ENCODE measurements at regions not wholly inside any gene's neighbourhood (a gene's known extent, or its start where the extent isn't known, plus 50 kb on each side); places are given as distances from the start of the nearest gene placed in this dataset.

- no peaks in the 10 kb centered on the region for H3K27me3 ChIP-seq (ENCODE audit: control insufficient read depth, insufficient read depth, low read length)
- no peaks in the 10 kb centered on the region for H3K9me3 ChIP-seq (replicated peaks; ENCODE audit: low read length)
- H3K4me3 ChIP-seq (ENCODE audit: low read length), result no peak overlapping the region
- H3K36me3 ChIP-seq (ENCODE audit: insufficient read depth, low read length), result no peaks in the 10 kb centered on the region
- no peak overlapping the region for H3K9ac ChIP-seq (ENCODE audit: low read depth, low read length)
- H3K4me2 ChIP-seq (ENCODE audit: low read length), result no peak overlapping the region
- H3K4me1 ChIP-seq (ENCODE audit: control insufficient read depth, insufficient read depth, low read length), result no peaks in the 10 kb centered on the region
These were observed 348.7 kb upstream of the TBL1XR1 start for GRCh38 chr3:177545964-177546363.

DNA sequence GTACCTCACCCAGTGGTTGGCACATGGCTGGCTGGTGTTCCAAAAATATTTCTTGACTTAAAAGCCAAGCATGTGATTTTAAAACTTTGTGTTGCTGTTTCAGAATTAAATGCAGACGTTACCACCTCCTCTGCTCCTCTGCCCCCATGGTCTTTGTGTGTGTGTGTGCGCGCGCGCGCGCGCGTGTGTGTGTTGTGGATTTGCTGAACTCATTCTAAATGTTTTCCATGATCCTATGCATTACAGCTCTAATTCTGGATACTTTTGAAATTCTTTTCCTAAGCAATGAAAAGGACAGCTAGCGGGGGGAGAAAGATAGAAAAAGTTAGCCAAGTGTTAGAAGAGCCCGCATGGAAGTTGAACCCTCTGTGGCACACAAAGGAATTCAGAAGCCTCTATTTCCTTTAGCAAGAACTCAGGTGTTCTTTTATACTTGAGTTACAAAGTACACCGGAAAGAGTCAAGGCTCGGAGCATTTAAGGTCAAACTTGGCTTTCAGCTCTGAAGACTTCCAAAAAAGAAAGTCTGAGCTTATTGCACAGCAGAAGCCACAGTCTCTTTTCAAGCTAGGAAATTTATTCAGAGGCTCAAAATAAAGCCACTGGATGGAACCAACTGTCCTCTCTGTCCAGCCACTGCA lies 350.5 kb upstream of the TBL1XR1 start:
- Histone ChIP-seq H3K4me1 (ENCODE audit: control insufficient read depth, insufficient read depth, low read length) (no peaks in the 10 kb centered on the region), H3K36me3 (ENCODE audit: insufficient read depth, low read length) (no peaks in the 10 kb centered on the region), H3K4me3 (ENCODE audit: low read length) (no peak overlapping the region), H3K9ac (ENCODE audit: low read depth, low read length) (no peak overlapping the region), H3K9me3 (replicated peaks; ENCODE audit: low read length) (no peaks in the 10 kb centered on the region), H3K27me3 (ENCODE audit: control insufficient read depth, insufficient read depth, low read length) (no peaks in the 10 kb centered on the region), H3K4me2 (ENCODE audit: low read length) (no peak overlapping the region)

DNA sequence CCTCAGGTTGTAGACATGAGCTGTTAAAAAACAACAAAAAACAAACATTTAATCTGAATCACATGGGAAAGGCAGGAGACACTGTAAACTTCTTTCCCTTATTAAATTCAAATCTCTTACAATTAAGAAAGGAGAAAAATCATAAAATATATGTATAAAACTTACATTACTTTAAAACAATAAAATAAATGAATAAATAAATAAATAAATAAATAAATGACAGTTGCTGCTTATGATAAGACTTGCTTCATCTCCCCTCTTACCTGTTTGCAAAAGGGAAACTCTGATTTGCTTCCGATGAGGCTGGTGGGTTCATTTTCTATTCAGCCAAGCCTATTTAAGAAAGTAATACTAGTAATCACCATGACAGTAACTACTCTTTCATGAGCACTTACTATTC lies 353.4 kb upstream of the TBL1XR1 start:
- Histone ChIP-seq H3K4me1 (ENCODE audit: control insufficient read depth, insufficient read depth, low read length) (peaks cover 10% of the 10 kb centered on the region), H3K9ac (ENCODE audit: low read depth, low read length) (no peak overlapping the region), H3K4me3 (ENCODE audit: low read length) (no peak overlapping the region), H3K9me3 (replicated peaks; ENCODE audit: low read length) (no peaks in the 10 kb centered on the region), H3K4me2 (ENCODE audit: low read length) (no peak overlapping the region), H3K27me3 (ENCODE audit: control insufficient read depth, insufficient read depth, low read length) (no peaks in the 10 kb centered on the region), H3K36me3 (ENCODE audit: insufficient read depth, low read length) (no peaks in the 10 kb centered on the region)

GRCh38 chr3:177551431-177551836 lies 354.2 kb upstream of the TBL1XR1 start:
- no peaks in the 10 kb centered on the region for H3K9me3 ChIP-seq (replicated peaks; ENCODE audit: low read length)
- no peaks in the 10 kb centered on the region for H3K36me3 ChIP-seq (ENCODE audit: insufficient read depth, low read length)
- H3K4me2 ChIP-seq (ENCODE audit: low read length), result no peak overlapping the region
- no peaks in the 10 kb centered on the region for H3K27me3 ChIP-seq (ENCODE audit: control insufficient read depth, insufficient read depth, low read length)
- no peak overlapping the region for H3K4me3 ChIP-seq (ENCODE audit: low read length)
- peaks cover 10% of the 10 kb centered on the region for H3K4me1 ChIP-seq (ENCODE audit: control insufficient read depth, insufficient read depth, low read length)
- H3K9ac ChIP-seq (ENCODE audit: low read depth, low read length), result no peak overlapping the region

DNA sequence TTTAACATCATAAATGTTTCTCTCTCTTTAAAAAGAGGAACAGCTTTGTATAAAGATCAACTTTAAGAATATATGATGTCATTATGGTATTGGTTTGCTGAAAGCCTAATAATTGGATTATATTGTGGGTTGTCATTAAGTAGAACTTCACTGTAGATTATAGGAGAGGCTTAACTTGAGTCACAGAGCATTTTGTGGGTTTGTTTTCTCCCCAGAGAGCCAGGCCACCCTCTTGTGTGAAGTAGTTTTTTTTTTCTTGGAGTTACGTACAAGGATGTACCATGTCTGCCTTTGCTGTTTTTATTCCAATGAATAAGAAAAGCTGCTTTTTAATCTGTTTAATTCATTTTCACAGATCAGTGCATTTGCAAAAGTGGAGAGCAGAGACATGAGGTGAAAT lies 354.8 kb upstream of the TBL1XR1 start:
- Histone ChIP-seq H3K4me2 (ENCODE audit: low read length) (no peak overlapping the region), H3K4me3 (ENCODE audit: low read length) (no peak overlapping the region), H3K27me3 (ENCODE audit: control insufficient read depth, insufficient read depth, low read length) (no peaks in the 10 kb centered on the region), H3K4me1 (ENCODE audit: control insufficient read depth, insufficient read depth, low read length) (peaks cover 10% of the 10 kb centered on the region), H3K9me3 (replicated peaks; ENCODE audit: low read length) (no peaks in the 10 kb centered on the region), H3K36me3 (ENCODE audit: insufficient read depth, low read length) (no peaks in the 10 kb centered on the region), H3K9ac (ENCODE audit: low read depth, low read length) (no peak overlapping the region)

DNA sequence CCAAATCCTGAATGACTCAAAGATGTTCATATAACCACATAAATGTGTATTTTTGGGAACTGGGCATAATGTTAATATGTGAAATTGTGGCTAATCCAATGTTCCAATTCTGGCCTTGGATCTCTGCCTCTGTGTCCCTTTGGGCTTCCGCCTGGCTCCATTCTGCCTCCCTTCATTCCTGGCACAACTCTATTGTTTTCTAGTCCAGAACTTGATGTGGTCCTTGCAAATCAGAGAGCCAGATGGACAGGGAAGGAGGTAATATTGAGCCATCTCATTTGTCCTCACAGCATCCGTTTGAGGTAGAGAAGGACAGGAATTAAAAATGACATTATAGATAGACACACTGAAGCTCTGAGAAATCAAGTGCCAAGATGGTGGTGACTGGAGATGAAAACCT lies 355.7 kb upstream of the TBL1XR1 start:
- no peak overlapping the region for H3K4me3 ChIP-seq (ENCODE audit: low read length)
- H3K4me1 ChIP-seq (ENCODE audit: control insufficient read depth, insufficient read depth, low read length), result peaks cover 10% of the 10 kb centered on the region
- no peak overlapping the region for H3K4me2 ChIP-seq (ENCODE audit: low read length)
- no peaks in the 10 kb centered on the region for H3K9me3 ChIP-seq (replicated peaks; ENCODE audit: low read length)
- no peaks in the 10 kb centered on the region for H3K27me3 ChIP-seq (ENCODE audit: control insufficient read depth, insufficient read depth, low read length)
- H3K36me3 ChIP-seq (ENCODE audit: insufficient read depth, low read length), result no peaks in the 10 kb centered on the region
- no peak overlapping the region for H3K9ac ChIP-seq (ENCODE audit: low read depth, low read length)

DNA sequence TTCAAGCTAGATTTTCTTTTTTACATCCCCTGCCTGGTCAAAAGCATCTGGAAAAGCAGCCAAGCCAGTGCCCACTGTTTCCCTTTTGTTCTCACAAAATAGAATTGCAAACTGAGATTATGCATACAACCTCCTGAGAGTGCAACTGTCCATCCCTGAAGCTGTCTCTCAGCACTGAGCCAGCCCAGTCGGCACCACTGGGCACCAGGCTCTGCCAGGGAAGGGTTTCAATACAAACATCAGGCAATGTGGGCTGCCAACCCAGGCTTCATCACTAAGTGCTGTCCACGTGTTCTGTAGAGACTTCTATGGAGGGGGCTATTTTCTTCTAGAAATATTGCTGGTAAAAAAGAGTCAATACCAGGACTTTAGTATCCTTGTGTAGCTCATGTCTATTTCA lies 356.3 kb upstream of the TBL1XR1 start:
- Histone ChIP-seq H3K27me3 (ENCODE audit: control insufficient read depth, insufficient read depth, low read length) (no peaks in the 10 kb centered on the region), H3K4me3 (ENCODE audit: low read length) (no peak overlapping the region), H3K36me3 (ENCODE audit: insufficient read depth, low read length) (no peaks in the 10 kb centered on the region), H3K4me2 (ENCODE audit: low read length) (no peak overlapping the region), H3K9ac (ENCODE audit: low read depth, low read length) (no peak overlapping the region), H3K9me3 (replicated peaks; ENCODE audit: low read length) (no peaks in the 10 kb centered on the region), H3K4me1 (ENCODE audit: control insufficient read depth, insufficient read depth, low read length) (peaks cover 10% of the 10 kb centered on the region)

DNA sequence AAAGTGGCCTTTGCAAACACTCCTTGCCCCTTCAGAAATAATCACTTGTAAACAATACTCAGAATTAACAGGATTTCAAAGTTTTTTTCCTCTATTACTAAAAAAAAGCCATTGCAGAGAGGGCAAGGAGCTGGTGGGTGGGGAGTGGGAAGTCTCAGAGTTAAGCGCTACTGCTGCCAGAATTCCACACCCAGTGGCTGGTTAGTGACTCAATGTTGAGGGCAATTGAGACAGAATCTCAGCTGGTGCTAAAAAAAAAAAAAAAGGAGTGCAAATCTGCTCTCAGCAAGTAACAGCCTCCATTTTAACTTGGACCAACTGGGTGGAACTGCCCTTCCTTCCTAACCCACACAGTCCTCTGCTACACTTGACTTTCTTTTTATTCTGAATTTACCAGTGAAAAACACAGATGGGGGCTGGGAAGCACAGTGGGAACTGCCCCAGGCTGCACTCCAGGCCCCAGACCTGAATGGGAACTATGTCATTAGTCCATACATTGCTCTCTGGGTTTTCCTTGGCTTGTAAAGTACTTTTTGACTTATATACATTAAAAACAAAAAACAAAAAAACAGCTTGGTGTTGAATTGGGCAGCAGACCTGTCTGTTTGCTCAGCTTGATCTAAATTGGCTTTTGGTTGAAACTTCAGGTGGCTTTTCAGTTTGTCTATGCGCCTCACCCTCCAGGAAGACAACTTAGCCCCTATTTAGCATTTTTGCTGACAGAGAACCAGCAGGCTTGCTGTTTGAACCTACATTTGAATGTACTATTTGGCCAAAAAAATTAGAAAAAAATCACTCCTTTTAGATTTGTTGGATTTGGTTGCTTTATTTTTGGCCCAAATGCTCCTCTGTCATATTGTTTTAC lies 357.8 kb upstream of the TBL1XR1 start:
- H3K27me3 ChIP-seq (ENCODE audit: control insufficient read depth, insufficient read depth, low read length), result no peaks in the 10 kb centered on the region
- no peak overlapping the region for H3K9ac ChIP-seq (ENCODE audit: low read depth, low read length)

GRCh38 chr3:177557548-177557947 lies 360.3 kb upstream of the TBL1XR1 start:
- Histone ChIP-seq H3K36me3 (ENCODE audit: insufficient read depth, low read length) (no peaks in the 10 kb centered on the region), H3K27me3 (ENCODE audit: control insufficient read depth, insufficient read depth, low read length) (no peaks in the 10 kb centered on the region), H3K4me1 (ENCODE audit: control insufficient read depth, insufficient read depth, low read length) (peaks cover 10% of the 10 kb centered on the region), H3K4me2 (ENCODE audit: low read length) (no peak overlapping the region), H3K4me3 (ENCODE audit: low read length) (no peak overlapping the region), H3K9me3 (replicated peaks; ENCODE audit: low read length) (no peaks in the 10 kb centered on the region), H3K9ac (ENCODE audit: low read depth, low read length) (no peak overlapping the region)

More for the DNA sequence above, 357.8 kb upstream of the TBL1XR1 start:
- Histone ChIP-seq H3K4me1 (ENCODE audit: control insufficient read depth, insufficient read depth, low read length) (peaks cover 10% of the 10 kb centered on the region), H3K9me3 (replicated peaks; ENCODE audit: low read length) (no peaks in the 10 kb centered on the region), H3K4me2 (ENCODE audit: low read length) (no peak overlapping the region), H3K4me3 (ENCODE audit: low read length) (no peak overlapping the region), H3K36me3 (ENCODE audit: insufficient read depth, low read length) (no peaks in the 10 kb centered on the region)

DNA sequence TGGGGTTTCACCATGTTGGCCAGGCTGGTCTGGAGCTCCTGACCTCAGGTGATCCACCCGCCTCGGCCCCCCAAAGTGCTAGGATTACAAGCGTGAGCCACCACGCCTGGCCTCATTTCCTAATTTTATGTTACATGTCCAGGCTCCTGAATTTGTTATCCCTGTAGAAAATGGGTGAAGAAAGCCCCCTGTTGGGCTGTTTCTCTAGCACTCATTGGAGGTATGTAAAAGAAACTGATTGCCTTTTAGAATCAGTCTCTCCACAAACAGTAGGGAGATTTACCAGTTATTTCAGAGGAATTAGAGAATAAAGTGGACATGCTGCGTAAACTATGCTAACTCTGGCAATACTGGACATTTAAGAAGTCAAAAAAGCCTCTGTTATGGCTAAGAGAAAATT lies 364.1 kb upstream of the TBL1XR1 start:
- Histone ChIP-seq H3K4me1 (ENCODE audit: control insufficient read depth, insufficient read depth, low read length) (peaks cover 10% of the 10 kb centered on the region), H3K4me2 (ENCODE audit: low read length) (no peak overlapping the region), H3K27me3 (ENCODE audit: control insufficient read depth, insufficient read depth, low read length) (no peaks in the 10 kb centered on the region), H3K36me3 (ENCODE audit: insufficient read depth, low read length) (no peaks in the 10 kb centered on the region), H3K9ac (ENCODE audit: low read depth, low read length) (no peak overlapping the region), H3K9me3 (replicated peaks; ENCODE audit: low read length) (no peaks in the 10 kb centered on the region), H3K4me3 (ENCODE audit: low read length) (no peak overlapping the region)

- Histone ChIP-seq H3K36me3 (ENCODE audit: insufficient read depth, low read length) (no peaks in the 10 kb centered on the region), H3K4me1 (ENCODE audit: control insufficient read depth, insufficient read depth, low read length) (peaks cover 10% of the 10 kb centered on the region), H3K27me3 (ENCODE audit: control insufficient read depth, insufficient read depth, low read length) (no peaks in the 10 kb centered on the region), H3K9me3 (replicated peaks; ENCODE audit: low read length) (no peaks in the 10 kb centered on the region), H3K4me3 (ENCODE audit: low read length) (no peak overlapping the region), H3K9ac (ENCODE audit: low read depth, low read length) (no peak overlapping the region), H3K4me2 (ENCODE audit: low read length) (no peak overlapping the region)
These were observed 364.6 kb upstream of the TBL1XR1 start for GRCh38 chr3:177561769-177562392.
